Renal cortical epithelial cell (primary cell): ENCODE measurements at regions not wholly inside any gene's neighbourhood (a gene's known extent, or its start where the extent isn't known, plus 50 kb on each side); places are given as distances from the start of the nearest gene placed in this dataset.

Source experiments
- DNase-seq: peaks from one replicate; pipeline ENCODE4 v3.0.0-alpha.2; 2011; ENCODE audit warnings: low read depth

- no peak for DNase-seq
Observed at GRCh38 chr15:95646484-95647273, 683.8 kb upstream of the NR2F2 start.

GRCh38 chr15:95647531-95648277 lies 682.8 kb upstream of the NR2F2 start:
- no peak for DNase-seq

- DNase-seq, result no peak
Observed at GRCh38 chr15:95653361-95653805, 677.1 kb upstream of the NR2F2 start.

- DNase-seq, result no peak
Observed at GRCh38 chr15:95655089-95655607, 675.4 kb upstream of the NR2F2 start.

- DNase-seq, result peak; percentile 47
Observed at GRCh38 chr15:95656595-95656994, 673.9 kb upstream of the NR2F2 start.

- no peak for DNase-seq
Observed at GRCh38 chr15:95658799-95659198, 671.7 kb upstream of the NR2F2 start.

- DNase-seq, result no peak
Observed at GRCh38 chr15:95659656-95660055, 670.8 kb upstream of the NR2F2 start.

GRCh38 chr15:95662638-95663037 lies 667.9 kb upstream of the NR2F2 start:
- DNase-seq, result no peak

GRCh38 chr15:95663156-95664100 lies 667.1 kb upstream of the NR2F2 start:
- DNase-seq, result no peak

GRCh38 chr15:95664450-95664849 lies 666.0 kb upstream of the NR2F2 start:
- peak; percentile 42 for DNase-seq

- no peak for DNase-seq
Observed at GRCh38 chr15:95669146-95669922, 661.2 kb upstream of the NR2F2 start.

GRCh38 chr15:95674031-95674430 lies 656.5 kb upstream of the NR2F2 start:
- DNase-seq, result no peak

- no peak for DNase-seq
Observed at GRCh38 chr15:95676500-95676899, 654.0 kb upstream of the NR2F2 start.

- no peak for DNase-seq
Observed at GRCh38 chr15:95679847-95680582, 650.5 kb upstream of the NR2F2 start.

- DNase-seq, result no peak
Observed at GRCh38 chr15:95680728-95681127, 649.8 kb upstream of the NR2F2 start.

- DNase-seq, result no peak
Observed at GRCh38 chr15:95681836-95682544, 648.5 kb upstream of the NR2F2 start.

GRCh38 chr15:95684126-95684525 lies 646.4 kb upstream of the NR2F2 start:
- peak; percentile 13 for DNase-seq

- peak; percentile 95 for DNase-seq
Observed at GRCh38 chr15:95684693-95685115, 645.8 kb upstream of the NR2F2 start.

GRCh38 chr15:95687061-95687460 lies 643.4 kb upstream of the NR2F2 start:
- no peak for DNase-seq

GRCh38 chr15:95687686-95688085 lies 642.8 kb upstream of the NR2F2 start:
- no peak for DNase-seq
